GM12864 (cell line): ENCODE measurements at regions not wholly inside any gene's neighbourhood (a gene's known extent, or its start where the extent isn't known, plus 50 kb on each side); places are given as distances from the start of the nearest gene placed in this dataset.

Experiments
- DNase-seq: peaks from one replicate; pipeline ENCODE4 v3.0.0-alpha.2; 2011; ENCODE audit warnings: low read depth
- H3K4me3 ChIP-seq: 2 replicates; pipeline ENCODE4 v1.5.1; 2011; ENCODE audit warnings: mild to moderate bottlenecking, low read depth, low read length, control low read depth
- CTCF ChIP-seq: IDR thresholded peaks from 2 replicates; pipeline ENCODE4 v1.5.1; 2011; ENCODE audit warnings: low read depth, mild to moderate bottlenecking, moderate library complexity, low read length, control low read depth, inconsistent platforms; ENCODE audit errors: missing control alignments

- no peak for TF ChIP-seq CTCF
- no peak for DNase-seq
- no peak overlapping the region for H3K4me3 ChIP-seq
Observed at GRCh38 chr21:16488042-16488441, 758.3 kb downstream of the USP25 start.

DNA sequence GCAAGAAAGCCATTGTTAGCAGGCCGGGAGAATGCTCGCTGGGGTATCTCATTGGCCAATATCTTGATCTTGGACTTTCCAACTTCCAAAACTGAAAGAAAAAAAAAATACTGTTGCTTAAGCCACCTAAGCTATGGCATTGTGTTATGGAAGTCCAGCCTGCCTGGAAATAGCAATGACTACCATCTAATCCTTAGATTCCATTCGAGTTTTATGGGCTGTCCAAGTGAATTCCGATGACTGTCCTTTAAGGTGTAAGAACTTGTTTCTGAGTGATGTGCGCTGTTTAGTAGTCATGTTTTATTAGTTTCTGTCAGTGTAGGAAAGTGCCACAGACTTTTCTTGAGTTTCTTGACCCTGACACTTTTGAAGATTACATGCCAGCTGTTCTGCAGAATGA lies 762.6 kb downstream of the USP25 start:
- no peak for TF ChIP-seq CTCF
- no peak overlapping the region for H3K4me3 ChIP-seq
- no peak for DNase-seq

GRCh38 chr21:16492892-16493291 lies 763.1 kb downstream of the USP25 start:
- no peak overlapping the region for H3K4me3 ChIP-seq
- no peak for DNase-seq
- TF ChIP-seq CTCF: no peak

DNA sequence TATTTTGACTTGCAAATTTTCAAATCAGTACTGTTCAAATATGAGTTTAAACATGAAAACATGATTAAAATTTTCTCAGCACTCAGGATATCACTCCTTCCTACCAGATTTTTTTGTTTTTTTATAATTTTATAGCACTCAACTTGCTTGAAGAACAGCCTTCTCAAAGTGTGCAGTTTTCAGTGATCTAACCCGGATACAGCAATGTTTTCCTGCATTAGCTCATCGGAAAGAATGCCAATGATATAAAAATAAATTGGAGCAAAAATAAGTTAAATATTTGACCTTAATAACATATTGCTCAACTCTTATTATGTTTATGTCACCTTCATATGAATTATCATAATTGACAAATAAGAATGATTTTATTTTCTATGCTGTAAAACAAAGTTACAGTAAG lies 766.8 kb downstream of the USP25 start:
- H3K4me3 ChIP-seq: no peak overlapping the region
- DNase-seq: no peak

GRCh38 chr21:16500271-16500670 lies 770.5 kb downstream of the USP25 start:
- no peak for TF ChIP-seq CTCF
- no peak overlapping the region for H3K4me3 ChIP-seq
- DNase-seq: no peak

More for the DNA sequence above, 766.8 kb downstream of the USP25 start:
- no peak for TF ChIP-seq CTCF

DNA sequence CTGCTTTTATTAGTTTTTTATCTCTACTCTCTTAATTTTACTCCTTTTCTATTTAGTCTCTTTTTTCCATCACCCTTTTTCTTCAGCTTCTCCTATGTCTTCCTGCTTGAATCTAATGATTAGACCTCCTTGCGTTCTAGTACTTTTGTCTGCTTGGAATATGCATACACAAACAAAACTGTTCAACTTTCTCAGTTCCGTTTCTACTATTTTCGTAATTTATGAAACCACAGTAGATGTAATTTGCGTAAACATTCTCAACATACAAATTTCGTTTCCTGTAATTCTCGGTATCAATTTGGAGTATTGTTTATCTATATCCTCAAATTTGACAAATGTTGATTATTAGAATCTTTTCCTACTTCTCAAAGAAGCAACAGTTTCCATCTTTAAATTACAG lies 772.5 kb downstream of the USP25 start:
- DNase-seq: no peak
- H3K4me3 ChIP-seq: no peak overlapping the region
- no peak for TF ChIP-seq CTCF

DNA sequence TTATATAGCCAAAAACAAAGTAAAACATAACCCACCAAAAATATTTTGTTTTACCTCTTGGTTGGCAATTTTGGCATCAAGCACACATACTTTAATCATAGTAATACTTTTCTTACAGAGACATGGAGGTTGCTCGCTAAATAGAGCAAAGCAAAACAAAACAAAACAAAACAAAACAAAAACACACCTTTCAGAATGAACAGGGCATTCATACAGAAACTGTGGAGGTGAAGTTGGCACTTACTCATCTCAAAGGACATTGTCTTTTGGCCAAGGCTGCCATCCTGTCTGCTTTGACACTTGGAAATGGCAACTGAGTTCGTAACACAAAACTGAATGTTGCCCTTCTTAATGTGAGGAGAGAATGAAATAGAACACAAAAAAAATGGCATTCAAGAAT lies 773.1 kb downstream of the USP25 start:
- no peak for DNase-seq
- TF ChIP-seq CTCF: no peak
- H3K4me3 ChIP-seq: no peak overlapping the region
